Activated CD4-positive, alpha-beta T cell treated with anti-CD3 and anti-CD28 coated beads for 36 hours (primary cell): ENCODE measurements at regions not wholly inside any gene's neighbourhood (a gene's known extent, or its start where the extent isn't known, plus 50 kb on each side); places are given as distances from the start of the nearest gene placed in this dataset.

Experiments
- ATAC-seq: fragments of 200-7000 bp; cut with Tn5 transposase; one replicate; pipeline ENCODE4 v1.10.0; 2021; ENCODE audit warnings: mild to moderate bottlenecking, moderate library complexity
- CTCF ChIA-PET: fragments of 350-600 bp; sonication (Branson Sonifier 250); formaldehyde crosslinking; loops from one replicate; lab custom pipeline; 2021; ENCODE audit warnings: antibody characterized with exemption; lab: Charles Lee
- POLR2A ChIA-PET: fragments of 350-600 bp; sonication (Branson Sonifier 250); formaldehyde crosslinking; loops from one replicate; lab custom pipeline; 2021; ENCODE audit warnings: antibody characterized with exemption, inconsistent platforms; lab: Charles Lee
- DNase-seq: peaks from one replicate; pipeline ENCODE4 v3.0.0-alpha.2; 2020
- H3K27ac Mint-ChIP-seq: one replicate; pipeline ENCODE4 v1.8.0; 2021; ENCODE audit warnings: mixed read lengths
- H3K27me3 Mint-ChIP-seq: one replicate; pipeline ENCODE4 v1.8.0; 2021; ENCODE audit warnings: mixed read lengths
- H3K36me3 Mint-ChIP-seq: one replicate; pipeline ENCODE4 v1.8.0; 2021; ENCODE audit warnings: low read depth, mixed read lengths
- H3K4me1 Mint-ChIP-seq: one replicate; pipeline ENCODE4 v1.8.0; 2021; ENCODE audit warnings: mixed read lengths
- H3K4me3 Mint-ChIP-seq: one replicate; pipeline ENCODE4 v1.8.0; 2021; ENCODE audit warnings: mild to moderate bottlenecking, moderate library complexity, mixed read lengths
- H3K9me3 Mint-ChIP-seq: one replicate; pipeline ENCODE4 v1.8.0; 2021; ENCODE audit warnings: low read depth, mixed read lengths
- intact Hi-C, 2 experiments: fragments of 100-400 bp; cut with DNase I in 1 of 2; cut with micrococcal nuclease in 1 of 2; formaldehyde crosslinking; loops; one replicate each; pipeline versions ENCODE4 v1.14.2 to v1.15.1; 2022 to 2024; cut with DNase I, micrococcal nuclease

DNA sequence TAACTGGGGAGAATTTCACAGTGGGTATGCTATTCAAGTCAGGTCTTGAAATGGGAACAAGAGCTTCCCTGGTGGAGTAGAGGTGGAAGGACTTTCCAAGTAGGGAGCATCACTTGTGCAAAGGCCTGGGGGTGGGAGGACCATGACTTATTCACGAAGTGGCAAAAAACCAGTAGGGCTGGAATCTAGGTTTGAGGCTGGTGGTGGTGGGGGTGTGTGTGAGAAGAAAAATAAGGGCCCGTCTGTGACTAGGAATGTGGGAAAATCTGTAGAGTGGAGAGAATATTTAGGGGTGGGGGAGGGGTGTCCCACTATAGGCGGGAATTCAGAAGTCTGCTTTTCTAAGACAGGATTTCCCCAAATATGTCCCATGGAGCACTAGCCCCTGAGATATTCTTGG lies 271.9 kb upstream of the TBL1XR1 start:
- no peaks in the 10 kb centered on the region for H3K27me3 Mint-ChIP-seq
- ATAC-seq (no peak), DNase-seq (no peak)
- H3K9me3 Mint-ChIP-seq = no peaks in the 10 kb centered on the region
- ChIA-PET CTCF (interaction anchor here (0.6 kb wide), 2 partner anchors 490 to 1414 kb away, joined by 3 read pairs; no protein-coding TSS in a partner anchor), POLR2A (no interaction called here)
- H3K4me1 Mint-ChIP-seq = peaks cover 2% of the 10 kb centered on the region
- H3K27ac Mint-ChIP-seq = no peak overlapping the region
- no peak overlapping the region for H3K4me3 Mint-ChIP-seq
- intact Hi-C loops = no loop called here
- H3K36me3 Mint-ChIP-seq = no peaks in the 10 kb centered on the region

DNA sequence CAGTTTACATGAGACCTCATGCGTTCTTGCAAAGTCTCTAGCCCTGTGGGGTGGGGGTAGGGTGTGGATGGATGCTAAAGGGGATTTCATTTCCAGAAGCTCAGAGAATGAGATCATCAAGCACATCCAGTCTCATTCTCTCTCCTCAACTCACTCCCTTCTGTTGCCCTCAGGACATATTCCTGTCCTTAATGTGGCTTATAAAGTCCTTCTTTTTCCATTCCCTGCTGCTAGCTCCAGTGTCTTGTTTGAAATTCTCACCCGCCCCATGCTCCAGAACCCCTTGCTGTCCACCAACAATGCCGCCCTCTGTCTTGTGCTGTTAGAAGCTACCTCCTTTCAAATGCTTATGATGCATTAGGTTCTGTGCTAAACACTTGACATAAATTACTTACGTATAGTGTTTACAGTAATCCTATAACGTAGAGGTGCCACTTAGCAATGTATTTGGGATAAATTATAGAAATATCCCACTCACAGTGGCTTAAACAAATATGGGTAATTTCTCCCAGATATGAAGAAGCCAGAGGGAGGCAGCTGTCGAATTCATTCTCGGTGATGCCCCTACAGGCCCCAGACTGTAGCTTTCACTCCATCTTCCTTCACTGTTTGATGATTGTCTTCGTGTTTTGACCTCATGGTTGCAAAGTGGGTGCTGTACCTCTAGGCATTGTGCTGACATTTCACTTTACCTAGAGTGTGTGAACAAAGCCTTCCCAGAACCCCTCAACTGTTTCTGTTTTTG lies 273.1 kb upstream of the TBL1XR1 start:
- intact Hi-C loops = no loop called here
- no peaks in the 10 kb centered on the region for H3K4me1 Mint-ChIP-seq
- H3K9me3 Mint-ChIP-seq = no peaks in the 10 kb centered on the region
- ATAC-seq (no peak), DNase-seq (no peak)
- POLR2A ChIA-PET = interaction anchor here (0.7 kb wide), 1 partner anchor 30 kb away, joined by 3 read pairs; no protein-coding TSS in a partner anchor
- CTCF ChIA-PET = interaction anchor here (0.6 to 1.1 kb wide), 2 partner anchors 9 to 20 kb away, joined by 3 read pairs; no protein-coding TSS in a partner anchor
- no peaks in the 10 kb centered on the region for H3K27me3 Mint-ChIP-seq
- H3K36me3 Mint-ChIP-seq = no peaks in the 10 kb centered on the region
- H3K27ac Mint-ChIP-seq = no peak overlapping the region
- H3K4me3 Mint-ChIP-seq = no peak overlapping the region

DNA sequence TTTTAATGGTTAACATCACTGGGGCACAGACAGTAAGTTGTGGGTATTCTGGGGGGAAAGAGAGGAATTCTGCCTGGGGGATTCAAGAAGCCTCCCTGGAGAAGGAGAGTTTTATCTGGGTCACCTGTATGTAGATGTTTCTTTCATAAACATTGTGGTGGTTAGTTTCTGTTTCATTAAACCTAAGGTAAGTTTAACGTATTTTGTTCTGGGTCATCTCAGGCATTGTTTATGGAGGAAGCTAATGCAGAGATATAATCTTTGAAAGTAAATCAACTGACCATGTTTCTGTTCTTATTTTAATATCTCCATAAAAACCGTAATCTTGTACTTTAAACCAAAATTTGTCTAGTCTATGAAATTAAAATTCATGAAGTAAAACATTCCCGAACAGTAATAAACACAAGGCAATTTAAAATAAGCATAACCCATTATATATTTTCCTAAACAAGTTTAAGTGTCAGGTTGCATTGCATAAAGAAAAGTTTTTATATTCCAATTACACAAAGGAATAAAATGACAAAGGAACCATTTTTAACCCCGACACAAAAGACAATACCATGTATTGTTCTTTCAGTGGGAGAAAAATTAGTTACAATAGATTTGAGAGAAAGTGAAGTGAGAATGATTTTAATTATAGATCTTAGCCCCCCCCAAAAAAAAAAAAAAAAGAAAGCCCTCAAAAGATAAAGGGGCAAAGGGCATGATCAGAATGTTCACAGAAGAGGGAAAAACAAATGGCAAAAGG lies 274.6 kb upstream of the TBL1XR1 start:
- H3K27ac Mint-ChIP-seq = no peak overlapping the region
- H3K4me3 Mint-ChIP-seq = no peak overlapping the region
- DNase-seq = no peak
- ATAC-seq = no peak
- no peaks in the 10 kb centered on the region for H3K9me3 Mint-ChIP-seq
- H3K4me1 Mint-ChIP-seq = no peaks in the 10 kb centered on the region
- CTCF ChIA-PET = interaction anchor here (0.6 to 1.1 kb wide), 2 partner anchors 7 to 134 kb away, joined by 3 read pairs; no protein-coding TSS in a partner anchor
- no peaks in the 10 kb centered on the region for H3K36me3 Mint-ChIP-seq
- POLR2A ChIA-PET = no interaction called here
- intact Hi-C loops = no loop called here
- no peaks in the 10 kb centered on the region for H3K27me3 Mint-ChIP-seq

DNA sequence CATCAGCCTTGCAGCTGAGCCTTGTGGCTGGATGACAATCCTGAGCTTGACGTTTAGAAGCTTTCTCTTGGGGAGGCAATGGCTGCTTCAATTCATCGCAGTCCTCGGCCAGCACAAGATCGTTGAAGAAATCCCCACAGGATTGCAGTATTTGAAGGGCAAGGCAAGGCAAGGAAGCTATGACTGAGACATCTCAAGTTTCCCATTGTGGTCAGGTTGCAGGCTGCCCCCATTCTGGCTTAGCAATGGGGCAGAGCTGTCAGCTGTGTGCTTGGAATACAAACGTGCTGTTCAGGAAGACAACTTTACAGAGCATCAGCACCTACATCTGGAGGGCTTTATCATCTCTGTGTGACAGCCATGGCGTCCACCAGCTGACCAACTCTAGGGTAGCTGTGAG lies 275.9 kb upstream of the TBL1XR1 start:
- H3K9me3 Mint-ChIP-seq = no peaks in the 10 kb centered on the region
- ATAC-seq (no peak), DNase-seq (no peak)
- H3K27ac Mint-ChIP-seq = no peak overlapping the region
- H3K36me3 Mint-ChIP-seq = no peaks in the 10 kb centered on the region
- intact Hi-C loops = no loop called here
- H3K4me3 Mint-ChIP-seq = no peak overlapping the region
- ChIA-PET POLR2A (interaction anchor here (0.6 kb wide), 1 partner anchor 259 kb away, joined by 4 read pairs; no protein-coding TSS in a partner anchor), CTCF (no interaction called here)
- H3K4me1 Mint-ChIP-seq = no peaks in the 10 kb centered on the region
- no peaks in the 10 kb centered on the region for H3K27me3 Mint-ChIP-seq

DNA sequence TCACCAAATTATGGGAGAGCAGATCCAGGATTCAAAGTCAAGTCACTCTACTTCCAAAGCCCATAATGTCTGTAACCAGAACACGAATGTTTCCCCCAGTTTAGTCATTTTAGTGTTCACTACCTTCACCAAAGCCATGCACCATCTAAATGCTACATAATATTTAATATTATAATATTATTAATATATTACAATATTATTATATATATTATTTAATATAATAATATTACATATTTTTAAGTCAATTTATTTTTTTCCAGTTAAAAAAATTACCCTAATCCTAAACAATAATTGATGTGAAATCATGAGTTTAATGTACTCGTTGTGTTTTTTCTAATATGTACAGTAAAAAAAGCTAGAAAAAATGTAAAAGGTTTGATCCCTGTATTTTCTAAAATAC lies 276.6 kb upstream of the TBL1XR1 start:
- no peaks in the 10 kb centered on the region for H3K36me3 Mint-ChIP-seq
- H3K27ac Mint-ChIP-seq = no peak overlapping the region
- no peaks in the 10 kb centered on the region for H3K9me3 Mint-ChIP-seq
- ATAC-seq (no peak), DNase-seq (no peak)
- H3K27me3 Mint-ChIP-seq = no peaks in the 10 kb centered on the region
- intact Hi-C loops = no loop called here
- ChIA-PET POLR2A (no interaction called here), CTCF (no interaction called here)
- H3K4me3 Mint-ChIP-seq = no peak overlapping the region
- H3K4me1 Mint-ChIP-seq = no peaks in the 10 kb centered on the region

DNA sequence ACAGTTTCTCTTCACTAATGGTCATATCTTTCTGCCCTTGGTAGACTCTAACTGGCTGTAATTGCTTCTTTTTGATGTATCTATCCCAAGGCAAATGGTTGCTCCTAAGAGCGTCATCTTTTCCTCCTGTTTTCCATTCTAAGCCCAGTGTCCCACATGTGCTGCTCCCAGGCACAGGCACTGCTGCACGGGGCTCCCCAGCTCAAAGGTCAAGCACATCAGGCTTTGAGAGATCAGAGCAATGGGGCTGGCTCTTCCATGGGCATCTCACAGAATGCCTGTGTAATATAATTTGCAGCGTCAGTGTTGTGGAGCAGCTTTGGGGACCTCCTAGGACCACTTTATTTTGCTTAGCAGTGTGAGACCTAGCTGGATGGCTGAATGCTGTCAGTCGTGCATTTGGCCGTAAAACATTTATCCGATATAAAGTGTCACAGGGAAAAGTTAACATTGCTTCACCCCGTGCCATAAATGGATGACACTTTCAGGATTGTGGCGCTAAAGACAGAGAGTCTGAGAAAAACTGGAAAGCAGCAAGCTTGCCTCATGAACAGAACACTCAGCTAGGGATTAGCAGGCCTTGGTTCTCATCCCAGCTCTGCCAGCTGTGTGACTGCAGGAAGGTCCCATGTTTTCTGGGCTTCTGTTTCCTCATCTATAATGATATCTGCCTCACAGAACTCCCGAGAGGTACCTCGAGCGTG lies 277.5 kb upstream of the TBL1XR1 start:
- no peak overlapping the region for H3K4me3 Mint-ChIP-seq
- intact Hi-C loops = no loop called here
- H3K36me3 Mint-ChIP-seq = no peaks in the 10 kb centered on the region
- ATAC-seq (no peak), DNase-seq (no peak)
- CTCF ChIA-PET = interaction anchor here (0.7 to 0.8 kb wide), 2 partner anchors 12 to 844 kb away, joined by 3 read pairs; no protein-coding TSS in a partner anchor
- no peaks in the 10 kb centered on the region for H3K27me3 Mint-ChIP-seq
- POLR2A ChIA-PET = interaction anchor here (0.5 kb wide), 1 partner anchor 499 kb away, joined by 3 read pairs; no protein-coding TSS in a partner anchor
- no peaks in the 10 kb centered on the region for H3K4me1 Mint-ChIP-seq
- no peak overlapping the region for H3K27ac Mint-ChIP-seq
- H3K9me3 Mint-ChIP-seq = no peaks in the 10 kb centered on the region

DNA sequence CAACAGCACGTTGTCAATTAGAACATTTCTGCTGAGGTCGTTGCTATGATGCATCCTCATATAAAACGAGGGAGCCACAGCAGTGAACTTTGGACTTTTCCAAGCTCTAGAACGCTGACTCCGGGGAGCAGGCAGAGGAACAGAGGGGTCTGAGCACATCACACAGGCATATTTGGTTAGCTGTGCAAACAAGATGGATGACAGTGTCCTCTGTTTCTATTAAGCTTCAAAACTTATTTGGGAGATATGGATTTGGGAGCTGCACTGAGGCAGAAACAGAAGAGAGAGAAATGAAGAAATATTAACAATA lies 278.0 kb upstream of the TBL1XR1 start:
- CTCF ChIA-PET = interaction anchor here (0.8 kb wide), 1 partner anchor 13 kb away, joined by 3 read pairs; no protein-coding TSS in a partner anchor

DNA sequence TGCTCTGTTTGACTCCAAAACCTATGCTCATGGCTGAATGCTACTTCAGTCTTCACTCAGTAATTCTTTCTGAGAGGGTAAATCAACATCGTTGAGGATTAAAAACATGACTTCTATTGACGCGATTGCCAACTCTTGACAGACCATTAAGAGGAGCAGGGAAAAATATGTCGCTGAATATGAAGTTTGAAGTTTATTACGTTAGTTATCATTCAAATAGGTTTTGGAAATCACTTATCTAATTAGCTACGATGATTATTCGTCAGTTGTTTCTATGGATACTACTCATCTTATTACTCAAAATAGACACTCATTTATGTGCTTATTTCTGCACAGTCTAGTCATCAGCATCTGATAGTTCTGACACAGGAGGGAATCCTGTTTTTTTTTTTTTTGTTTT lies 279.2 kb upstream of the TBL1XR1 start:
- ATAC-seq (no peak), DNase-seq (no peak)
- intact Hi-C loops = no loop called here
- Mint-ChIP-seq H3K4me1 (no peaks in the 10 kb centered on the region), H3K4me3 (no peak overlapping the region), H3K27me3 (no peaks in the 10 kb centered on the region), H3K9me3 (no peaks in the 10 kb centered on the region), H3K27ac (no peak overlapping the region), H3K36me3 (no peaks in the 10 kb centered on the region)
- ChIA-PET POLR2A (no interaction called here), CTCF (no interaction called here)

More for the DNA sequence above, 278.0 kb upstream of the TBL1XR1 start:
- intact Hi-C loops = no loop called here
- Mint-ChIP-seq H3K36me3 (no peaks in the 10 kb centered on the region), H3K27ac (no peak overlapping the region), H3K4me3 (no peak overlapping the region), H3K9me3 (no peaks in the 10 kb centered on the region), H3K4me1 (no peaks in the 10 kb centered on the region), H3K27me3 (no peaks in the 10 kb centered on the region)
- no peak for ATAC-seq
- DNase-seq = no peak
- POLR2A ChIA-PET = no interaction called here

DNA sequence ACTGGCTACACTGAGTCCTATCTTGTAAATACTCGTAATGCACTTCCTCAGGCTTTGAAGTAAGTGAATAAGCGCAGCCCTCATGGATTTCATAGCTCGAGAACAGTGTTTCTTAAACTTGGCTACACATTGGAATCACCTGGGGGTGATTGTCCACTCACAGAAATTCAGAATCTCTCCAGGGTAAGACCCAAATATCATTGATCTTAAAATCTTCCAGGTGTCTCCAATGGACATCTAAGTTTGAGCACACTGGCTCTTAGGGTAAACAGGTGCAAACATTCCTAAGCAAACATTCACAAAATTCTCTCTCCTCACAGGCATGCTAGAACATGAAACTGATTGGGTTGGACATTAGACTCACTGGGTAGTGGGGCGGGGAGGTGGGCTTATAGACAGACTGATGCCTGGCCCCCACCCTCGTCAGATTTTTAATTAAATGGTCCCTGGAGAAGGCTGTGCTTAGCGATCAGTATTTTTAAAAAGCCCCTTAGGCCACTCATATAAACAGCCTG lies 279.7 kb upstream of the TBL1XR1 start:
- no peaks in the 10 kb centered on the region for H3K27me3 Mint-ChIP-seq
- no peaks in the 10 kb centered on the region for H3K36me3 Mint-ChIP-seq
- DNase-seq (no peak), ATAC-seq (no peak)
- no peaks in the 10 kb centered on the region for H3K4me1 Mint-ChIP-seq
- no peaks in the 10 kb centered on the region for H3K9me3 Mint-ChIP-seq
- no peak overlapping the region for H3K4me3 Mint-ChIP-seq
- intact Hi-C loops = no loop called here
- ChIA-PET CTCF (no interaction called here), POLR2A (no interaction called here)
- no peak overlapping the region for H3K27ac Mint-ChIP-seq

DNA sequence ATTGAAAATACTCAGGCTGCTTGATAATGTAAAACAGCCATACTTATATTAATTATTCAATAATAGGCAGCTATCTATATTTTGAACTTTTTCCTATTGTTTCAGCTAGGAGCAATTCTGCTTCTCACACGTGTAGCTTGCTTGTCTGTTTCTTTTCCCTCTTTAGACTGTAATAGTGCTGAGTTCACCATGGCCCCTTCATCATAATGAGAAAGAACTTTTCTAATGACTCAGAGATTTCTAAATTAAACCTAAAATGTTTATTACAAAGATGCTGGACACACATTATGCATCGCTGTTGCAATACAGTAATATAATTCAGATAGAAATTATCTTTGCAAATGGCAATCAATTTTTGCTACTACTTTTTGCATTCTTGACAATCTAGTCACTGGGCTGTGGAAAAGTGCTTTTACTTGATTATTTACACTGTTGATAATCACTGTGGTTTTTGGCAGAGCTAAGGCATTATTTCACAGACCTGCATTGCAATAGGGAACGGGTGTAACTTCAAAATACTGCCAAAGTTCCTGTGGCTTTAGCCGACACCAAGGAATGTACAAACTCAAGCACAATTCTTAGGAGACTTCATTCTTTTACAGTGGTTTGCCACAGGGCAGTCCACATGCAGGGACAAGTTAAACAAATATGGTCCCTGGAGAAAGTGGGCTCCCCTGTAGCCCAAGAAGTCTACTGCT lies 281.0 kb upstream of the TBL1XR1 start:
- Mint-ChIP-seq H3K4me1 (no peaks in the 10 kb centered on the region), H3K4me3 (no peak overlapping the region), H3K36me3 (no peaks in the 10 kb centered on the region), H3K27me3 (no peaks in the 10 kb centered on the region), H3K27ac (no peak overlapping the region), H3K9me3 (no peaks in the 10 kb centered on the region)
- ATAC-seq (no peak), DNase-seq (no peak)
- intact Hi-C loops = no loop called here
- ChIA-PET POLR2A (no interaction called here), CTCF (no interaction called here)

DNA sequence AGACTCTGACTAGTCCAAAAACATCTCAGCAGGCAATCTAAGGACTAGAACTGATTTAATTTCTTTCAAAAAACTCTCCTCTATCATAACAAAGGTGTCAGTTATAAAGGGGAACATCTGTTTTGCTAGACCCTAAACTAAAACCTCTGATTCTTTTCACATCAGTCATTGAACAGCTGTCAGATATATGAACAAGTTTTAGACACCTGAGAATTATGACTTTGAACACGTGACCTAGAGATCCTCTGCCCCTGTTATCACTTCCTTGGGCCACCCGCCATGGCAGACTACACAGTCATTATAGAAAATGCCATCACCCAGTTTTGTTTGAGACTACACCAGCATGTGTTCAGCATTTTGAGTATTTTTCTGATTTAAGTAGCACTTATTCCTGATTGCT lies 282.3 kb upstream of the TBL1XR1 start:
- Mint-ChIP-seq H3K4me1 (no peaks in the 10 kb centered on the region), H3K9me3 (no peaks in the 10 kb centered on the region)
- POLR2A ChIA-PET = no interaction called here

More for the DNA sequence above, 282.3 kb upstream of the TBL1XR1 start:
- H3K27me3 Mint-ChIP-seq = no peaks in the 10 kb centered on the region
- no peak for ATAC-seq
- no peak overlapping the region for H3K27ac Mint-ChIP-seq
- H3K36me3 Mint-ChIP-seq = no peaks in the 10 kb centered on the region
- no peak for DNase-seq
- CTCF ChIA-PET = interaction anchor here (0.5 to 1.0 kb wide), 2 partner anchors 9 to 631 kb away, joined by 3 read pairs; no protein-coding TSS in a partner anchor
- intact Hi-C loops = no loop called here
- no peak overlapping the region for H3K4me3 Mint-ChIP-seq
